ENCODE measurements at regions not wholly inside any gene's neighbourhood (a gene's known extent, or its start where the extent isn't known, plus 50 kb on each side); places are given as distances from the start of the nearest gene placed in this dataset.
"Not testable (repeated sequence)": the region's sequence is repeated elsewhere in the genome, so short reads cannot be mapped to it uniquely, and the experiment has no call there.

- DNase-seq (ENCODE audit: low read depth), result no peak
Observed at GRCh38 chr3:69647511-69648110, 91.7 kb upstream of the MITF start.

- no peak for DNase-seq (ENCODE audit: low read depth)
Observed at GRCh38 chr3:69647081-69647480, 92.2 kb upstream of the MITF start.

GRCh38 chr3:69646287-69647067, 92.8 kb upstream of the MITF start:
- no peak for DNase-seq (ENCODE audit: low read depth)

- DNase-seq (ENCODE audit: low read depth), result no peak
Observed at GRCh38 chr3:69642606-69643005, 96.7 kb upstream of the MITF start.

- DNase-seq (ENCODE audit: low read depth), result no peak
Observed at GRCh38 chr3:69639851-69640250, 99.4 kb upstream of the MITF start.

- DNase-seq (ENCODE audit: low read depth), result no peak
Observed at GRCh38 chr3:69628951-69629350, 110.3 kb upstream of the MITF start.

GRCh38 chr3:69613286-69613685, 126.0 kb upstream of the MITF start:
- no peak for DNase-seq (ENCODE audit: low read depth)

- DNase-seq (ENCODE audit: low read depth), result no peak
Observed at GRCh38 chr3:69612791-69613190, 126.5 kb upstream of the MITF start.

- not testable (repeated sequence) for DNase-seq (ENCODE audit: low read depth)
Observed at GRCh38 chr3:69609566-69609965, 129.7 kb upstream of the MITF start.

GRCh38 chr3:69607466-69608305, 131.6 kb upstream of the MITF start:
- DNase-seq (ENCODE audit: low read depth), result no peak

- DNase-seq (ENCODE audit: low read depth), result no peak
Observed at GRCh38 chr3:69605867-69606266, 133.4 kb upstream of the MITF start.

- no peak for DNase-seq (ENCODE audit: low read depth)
Observed at GRCh38 chr3:69604735-69605450, 134.4 kb upstream of the MITF start.

- DNase-seq (ENCODE audit: low read depth), result no peak
Observed at GRCh38 chr3:69602112-69602511, 137.2 kb upstream of the MITF start.

- DNase-seq (ENCODE audit: low read depth), result no peak
Observed at GRCh38 chr3:69594286-69594685, 145.0 kb upstream of the MITF start.

GRCh38 chr3:69591164-69591736, 148.0 kb upstream of the MITF start:
- DNase-seq (ENCODE audit: low read depth), result no peak

GRCh38 chr3:69590111-69590510, 149.2 kb upstream of the MITF start:
- DNase-seq (ENCODE audit: low read depth), result no peak

GRCh38 chr3:69588170-69588569, 151.1 kb upstream of the MITF start:
- DNase-seq (ENCODE audit: low read depth), result no peak

- DNase-seq (ENCODE audit: low read depth), result no peak
Observed at GRCh38 chr3:69585472-69585871, 153.8 kb upstream of the MITF start.

GRCh38 chr3:69582044-69582443, 157.2 kb upstream of the MITF start:
- DNase-seq (ENCODE audit: low read depth), result no peak

- DNase-seq (ENCODE audit: low read depth), result no peak
Observed at GRCh38 chr3:69579306-69580041, 159.8 kb upstream of the MITF start.

- DNase-seq (ENCODE audit: low read depth), result no peak
Observed at GRCh38 chr3:69569520-69569919, 169.7 kb upstream of the MITF start.
